Large intestine (tissue), 3 donors: ENCODE measurements at regions not wholly inside any gene's neighbourhood (a gene's known extent, or its start where the extent isn't known, plus 50 kb on each side); places are given as distances from the start of the nearest gene placed in this dataset.
A peak's percentile ranks its signal among the peaks of the same experiment; 100 is the strongest.
"Not testable (repeated sequence)": the region's sequence is repeated elsewhere in the genome, so short reads cannot be mapped to it uniquely, and the experiment has no call there.

Source experiments
- DNase-seq, 2 donors: peaks; one replicate each; pipeline versions ENCODE4 v3.0.0 to v3.0.0-alpha.2; 2013
- H3K27ac ChIP-seq: one replicate; pipeline ENCODE4 v1.5.1; 2013; ENCODE audit warnings: low read length
- H3K27me3 ChIP-seq: 2 replicates; pipeline ENCODE4 v1.6.1; 2013; ENCODE audit warnings: low read length; ENCODE audit not compliant: control insufficient read depth, insufficient read depth
- H3K36me3 ChIP-seq: 2 replicates; pipeline ENCODE4 v1.6.1; 2013; ENCODE audit warnings: low read length; ENCODE audit not compliant: control insufficient read depth, insufficient read depth
- H3K4me1 ChIP-seq: one replicate; pipeline ENCODE4 v1.6.1; 2013; ENCODE audit warnings: low read length; ENCODE audit not compliant: control insufficient read depth, insufficient read depth
- H3K4me3 ChIP-seq: one replicate; pipeline ENCODE4 v1.5.1; 2013; ENCODE audit warnings: low read length
- H3K9me3 ChIP-seq: one replicate; pipeline ENCODE4 v1.6.1; 2013; ENCODE audit warnings: mild to moderate bottlenecking, low read depth, low read length, moderate library complexity; ENCODE audit not compliant: control insufficient read depth
- WGBS: methylation state at CpG from one replicate; pipeline ENCODE4 v1.1.5; 2013; ENCODE audit warnings: low lambda C conversion rate; ENCODE audit not compliant: insufficient coverage; 5-methylcytosine and 5-hydroxymethylcytosine counted together

GRCh38 chr10:37067576-37067975 is 57.8 kb upstream of the ANKRD30A start:
- no peak for DNase-seq

GRCh38 chr10:37062296-37062695 is 63.1 kb upstream of the ANKRD30A start:
- not testable (repeated sequence) for H3K4me3 ChIP-seq, H3K36me3 ChIP-seq, H3K27me3 ChIP-seq, H3K9me3 ChIP-seq, H3K4me1 ChIP-seq, DNase-seq, H3K27ac ChIP-seq
- 84% methylated on average over 2 of the region's 16 CpGs for WGBS

More at GRCh38 chr10:37067576-37067975, 57.8 kb upstream of the ANKRD30A start:
- WGBS = 90% methylated on average over 4 of the region's 7 CpGs
- no peaks in the 10 kb centered on the region for H3K4me1 ChIP-seq
- no peaks in the 10 kb centered on the region for H3K36me3 ChIP-seq
- no peak overlapping the region for H3K27ac ChIP-seq
- H3K4me3 ChIP-seq = no peak overlapping the region
- no peaks in the 10 kb centered on the region for H3K27me3 ChIP-seq
- no peaks in the 10 kb centered on the region for H3K9me3 ChIP-seq

GRCh38 chr10:37057261-37057660 is 68.1 kb upstream of the ANKRD30A start:
- H3K4me3 ChIP-seq = no peak overlapping the region
- H3K9me3 ChIP-seq = peaks cover 4% of the 10 kb centered on the region
- H3K27ac ChIP-seq = no peak overlapping the region
- H3K36me3 ChIP-seq = no peaks in the 10 kb centered on the region
- peak; percentile 13 to 55 for DNase-seq
- no peaks in the 10 kb centered on the region for H3K27me3 ChIP-seq
- peaks cover 2% of the 10 kb centered on the region for H3K4me1 ChIP-seq
- WGBS = no CpG with 5 or more reads among the region's 1 CpG

- WGBS = 63% methylated on average over 1 of the region's 3 CpGs
- H3K4me3 ChIP-seq = no peak overlapping the region
- peaks cover 3% of the 10 kb centered on the region for H3K9me3 ChIP-seq
- H3K4me1 ChIP-seq = peaks cover 2% of the 10 kb centered on the region
- H3K36me3 ChIP-seq = no peaks in the 10 kb centered on the region
- no peak for DNase-seq
- H3K27ac ChIP-seq = no peak overlapping the region
- no peaks in the 10 kb centered on the region for H3K27me3 ChIP-seq
Measured at GRCh38 chr10:37053476-37053875, 71.9 kb upstream of the ANKRD30A start.

- WGBS = no CpG with 5 or more reads among the region's 5 CpGs
Measured at GRCh38 chr10:37049982-37050381, 75.4 kb upstream of the ANKRD30A start.

GRCh38 chr10:37044319-37044718 is 81.1 kb upstream of the ANKRD30A start:
- not testable (repeated sequence) for H3K9me3 ChIP-seq, H3K4me3 ChIP-seq, H3K4me1 ChIP-seq, H3K36me3 ChIP-seq, H3K27ac ChIP-seq, DNase-seq, H3K27me3 ChIP-seq
- no CpG with 5 or more reads among the region's 10 CpGs for WGBS

More at GRCh38 chr10:37049982-37050381, 75.4 kb upstream of the ANKRD30A start:
- not testable (repeated sequence) for H3K9me3 ChIP-seq, DNase-seq, H3K4me1 ChIP-seq, H3K4me3 ChIP-seq, H3K36me3 ChIP-seq, H3K27me3 ChIP-seq, H3K27ac ChIP-seq

- Histone ChIP-seq H3K27ac (no peak overlapping the region), H3K4me1 (no peaks in the 10 kb centered on the region), H3K4me3 (no peak overlapping the region), H3K9me3 (no peaks in the 10 kb centered on the region), H3K27me3 (no peaks in the 10 kb centered on the region), H3K36me3 (no peaks in the 10 kb centered on the region)
- DNase-seq = no peak
- WGBS = no CpG with 5 or more reads among the region's 1 CpG
Measured at GRCh38 chr10:37035853-37036252, 89.5 kb upstream of the ANKRD30A start.

GRCh38 chr10:37015498-37015897 is 109.9 kb upstream of the ANKRD30A start:
- no peak overlapping the region for H3K27ac ChIP-seq
- no peak overlapping the region for H3K4me3 ChIP-seq
- 43% methylated on average over 2 of the region's 2 CpGs for WGBS
- no peaks in the 10 kb centered on the region for H3K36me3 ChIP-seq
- H3K4me1 ChIP-seq = no peaks in the 10 kb centered on the region
- no peaks in the 10 kb centered on the region for H3K9me3 ChIP-seq
- DNase-seq = no peak
- H3K27me3 ChIP-seq = no peaks in the 10 kb centered on the region

GRCh38 chr10:37010741-37011140 is 114.7 kb upstream of the ANKRD30A start:
- no peaks in the 10 kb centered on the region for H3K36me3 ChIP-seq
- H3K27ac ChIP-seq = no peak overlapping the region
- H3K27me3 ChIP-seq = no peaks in the 10 kb centered on the region
- no peaks in the 10 kb centered on the region for H3K4me1 ChIP-seq
- no CpG with 5 or more reads among the region's 7 CpGs for WGBS
- H3K9me3 ChIP-seq = no peaks in the 10 kb centered on the region
- H3K4me3 ChIP-seq = no peak overlapping the region
- no peak for DNase-seq

GRCh38 chr10:37008276-37008675 is 117.1 kb upstream of the ANKRD30A start:
- H3K27ac ChIP-seq, H3K36me3 ChIP-seq, H3K27me3 ChIP-seq, H3K4me3 ChIP-seq, H3K9me3 ChIP-seq, H3K4me1 ChIP-seq: not testable (repeated sequence)
- no CpG with 5 or more reads among the region's 2 CpGs for WGBS
- peak in 1 of 2 donors; percentile 4 for DNase-seq

GRCh38 chr10:37003126-37003525 is 122.3 kb upstream of the ANKRD30A start:
- H3K27me3 ChIP-seq = no peaks in the 10 kb centered on the region
- WGBS = 63% methylated on average over 1 of the region's 2 CpGs

More at GRCh38 chr10:37003126-37003525, 122.3 kb upstream of the ANKRD30A start:
- Histone ChIP-seq H3K4me3 (no peak overlapping the region), H3K9me3 (no peaks in the 10 kb centered on the region), H3K27ac (no peak overlapping the region), H3K4me1 (peaks cover 3% of the 10 kb centered on the region), H3K36me3 (no peaks in the 10 kb centered on the region)
- DNase-seq = no peak
